HL-60/S4 treated with phorbol 12-myristate 13-acetate at 8.2 ng/mL for 4 days and 3 days (cell line): ENCODE measurements at regions not wholly inside any gene's neighbourhood (a gene's known extent, or its start where the extent isn't known, plus 50 kb on each side); places are given as distances from the start of the nearest gene placed in this dataset.

ENCODE experiments used
- in situ Hi-C: fragments of 300-500 bp; cut with MboI; formaldehyde crosslinking; loops from 2 replicates; pipeline ENCODE4 v1.15.0; 2022; ENCODE audit warnings: low sequenced_read_pairs

GRCh38 chr1:185646202-185646683 is 87.9 kb upstream of the HMCN1 start:
- in situ Hi-C loops: no loop called here

- in situ Hi-C loops: no loop called here
Observed at GRCh38 chr1:185645686-185646085, 88.5 kb upstream of the HMCN1 start.

DNA sequence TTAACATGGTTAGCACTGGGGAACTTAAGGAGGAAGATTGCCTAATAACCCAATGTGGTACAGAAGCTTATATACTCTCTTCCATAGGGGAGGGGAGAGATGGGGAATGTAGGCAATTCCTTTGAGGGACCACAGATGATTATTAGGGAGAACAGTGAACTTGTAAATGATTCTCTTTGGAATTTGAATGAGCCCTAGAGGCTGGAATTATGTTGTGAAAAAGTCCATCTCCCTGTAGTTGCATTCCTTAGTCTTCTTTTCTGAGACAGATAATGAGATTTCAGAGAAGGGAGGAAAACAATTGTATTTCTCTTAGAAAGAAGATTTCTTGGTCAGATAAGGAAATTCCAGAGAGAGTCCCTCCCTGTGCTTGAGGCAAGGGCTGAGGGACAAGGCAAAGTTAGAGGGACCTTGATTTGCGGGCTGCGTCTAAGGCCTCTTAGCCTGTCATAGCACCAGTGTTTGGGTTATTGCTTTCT is 89.0 kb upstream of the HMCN1 start:
- in situ Hi-C loops: no loop called here

DNA sequence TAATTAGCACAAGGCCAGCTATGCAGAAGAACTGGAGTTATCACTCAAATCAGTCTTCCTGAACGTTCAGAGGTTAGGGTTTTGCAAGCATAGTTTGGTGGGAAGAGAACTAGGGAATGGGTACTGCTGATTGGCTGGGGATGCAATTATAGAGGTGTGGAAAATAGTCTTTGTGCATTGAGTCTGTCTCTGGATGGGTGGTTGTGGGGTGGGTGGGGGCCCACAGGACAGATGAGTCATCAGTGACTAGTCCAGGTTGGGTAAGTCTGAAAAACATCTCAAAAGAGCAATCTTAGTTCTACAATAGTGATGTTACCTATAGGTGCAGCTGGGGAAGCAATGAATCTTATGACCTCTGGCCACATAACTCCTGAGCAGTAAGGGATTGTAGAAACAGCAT is 89.7 kb upstream of the HMCN1 start:
- in situ Hi-C loops: no loop called here

- in situ Hi-C loops: no loop called here
Observed at GRCh38 chr1:185636848-185637247, 97.3 kb upstream of the HMCN1 start.

DNA sequence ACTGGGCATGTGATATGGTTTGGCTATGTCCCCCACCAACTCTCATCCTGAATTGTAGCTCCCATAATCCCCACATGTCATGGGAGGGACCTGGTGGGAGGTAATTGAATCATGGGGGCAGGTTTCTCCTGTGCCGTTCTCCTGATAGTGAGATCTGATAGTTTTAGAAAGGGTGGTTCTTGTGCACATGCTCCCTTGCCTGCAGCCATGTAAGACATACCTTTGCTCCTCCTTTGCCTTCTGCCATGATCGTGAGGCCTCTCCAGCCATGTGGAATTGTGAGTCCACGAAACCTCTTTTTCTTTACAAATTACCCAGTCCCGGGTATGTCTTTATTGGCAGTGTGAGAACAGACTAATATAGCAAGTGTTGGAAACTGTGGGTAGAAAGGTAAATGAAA is 99.5 kb upstream of the HMCN1 start:
- in situ Hi-C loops: no loop called here

DNA sequence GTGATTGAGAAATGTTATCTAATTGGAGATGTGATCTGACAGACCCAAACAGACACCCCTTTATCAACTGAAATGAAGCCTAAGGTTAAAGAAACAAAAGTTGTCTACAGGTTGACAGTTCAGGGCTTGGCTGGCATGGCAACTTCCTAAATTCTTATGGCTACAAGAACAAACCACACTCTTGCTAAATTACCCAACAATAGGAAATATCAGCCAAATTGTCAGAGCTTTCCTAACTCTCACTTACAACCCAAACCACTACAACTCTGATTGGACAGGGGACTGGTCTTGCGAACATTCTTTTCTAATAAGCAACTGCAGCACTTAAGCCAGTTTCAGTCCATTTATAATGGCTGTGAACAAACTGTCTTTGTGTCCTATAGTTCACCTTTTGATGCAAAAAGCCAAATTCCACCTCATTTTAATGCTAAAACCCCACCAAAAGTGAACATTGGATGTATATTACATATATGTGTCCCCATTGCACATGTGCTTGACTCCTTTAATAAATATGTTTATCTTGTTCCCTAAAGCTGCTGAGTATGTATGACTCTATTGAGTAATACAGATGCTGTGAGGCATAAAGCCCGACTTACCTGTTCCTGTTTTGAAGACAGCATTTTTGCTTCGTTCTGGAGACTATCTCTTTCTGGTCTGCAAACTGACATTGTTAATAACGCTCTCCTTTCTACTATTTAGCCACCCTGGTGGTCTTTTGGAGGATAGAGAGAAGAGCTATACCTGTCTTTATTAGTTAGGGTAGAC is 101.3 kb upstream of the HMCN1 start:
- in situ Hi-C loops: no loop called here

GRCh38 chr1:185631843-185632242 is 102.3 kb upstream of the HMCN1 start:
- in situ Hi-C loops: no loop called here

DNA sequence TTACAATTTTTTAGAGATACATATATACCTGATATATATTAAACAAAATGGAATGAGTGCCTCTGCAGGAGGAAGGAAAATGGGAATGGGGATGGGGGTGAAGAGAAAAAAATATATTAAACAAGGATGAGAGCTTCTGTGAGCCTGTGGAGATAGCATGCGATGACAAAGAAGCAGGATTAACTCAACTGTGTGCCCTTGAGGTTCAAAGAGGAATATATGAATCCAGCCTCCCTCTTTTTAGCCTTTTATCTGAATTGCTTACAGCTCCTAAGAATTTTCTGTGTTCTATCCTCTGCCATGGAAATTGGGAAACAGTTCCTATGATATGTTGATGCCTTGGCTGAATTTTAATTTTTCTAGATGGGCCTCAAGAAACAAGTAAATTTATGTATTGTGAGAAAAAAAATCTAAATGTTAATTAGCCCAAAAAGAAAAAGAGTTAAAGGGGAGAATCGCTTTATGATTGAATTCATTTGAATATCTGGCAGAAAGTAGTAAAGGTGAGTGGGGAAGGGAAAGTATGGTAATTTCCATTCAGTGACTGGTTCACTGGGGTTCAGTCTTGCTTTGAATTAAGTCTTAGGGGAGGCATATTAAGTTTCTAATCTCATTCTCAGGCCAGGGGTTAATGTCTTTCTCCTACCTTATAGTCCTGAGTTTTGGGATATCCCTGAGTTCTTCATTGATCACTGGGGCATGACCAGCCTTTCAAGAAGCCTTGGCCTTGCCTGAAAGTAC is 106.3 kb upstream of the HMCN1 start:
- in situ Hi-C loops: no loop called here

GRCh38 chr1:185627171-185627570 is 107.0 kb upstream of the HMCN1 start:
- in situ Hi-C loops: no loop called here

- in situ Hi-C loops: no loop called here
Observed at GRCh38 chr1:185626344-185626743, 107.8 kb upstream of the HMCN1 start.

GRCh38 chr1:185610954-185611353 is 123.2 kb upstream of the HMCN1 start:
- in situ Hi-C loops: no loop called here

DNA sequence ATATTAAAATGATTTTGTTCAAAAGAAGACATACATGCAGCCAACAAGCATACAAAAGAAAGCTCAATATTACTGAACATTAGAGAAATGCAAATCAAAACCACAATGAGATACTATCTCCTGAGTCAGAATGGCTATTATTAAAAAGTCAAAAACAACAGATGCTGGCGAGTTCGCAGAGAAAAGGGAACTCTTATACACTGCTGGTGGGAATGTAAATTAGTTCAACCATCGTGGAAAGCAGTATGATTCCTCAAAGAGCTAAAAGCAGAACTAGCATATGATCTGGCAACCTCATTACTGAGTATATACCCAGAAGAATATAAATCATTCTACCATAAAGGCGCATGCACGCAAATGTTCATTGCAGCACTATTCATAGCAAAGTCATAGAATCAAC is 126.0 kb upstream of the HMCN1 start:
- in situ Hi-C loops: no loop called here

DNA sequence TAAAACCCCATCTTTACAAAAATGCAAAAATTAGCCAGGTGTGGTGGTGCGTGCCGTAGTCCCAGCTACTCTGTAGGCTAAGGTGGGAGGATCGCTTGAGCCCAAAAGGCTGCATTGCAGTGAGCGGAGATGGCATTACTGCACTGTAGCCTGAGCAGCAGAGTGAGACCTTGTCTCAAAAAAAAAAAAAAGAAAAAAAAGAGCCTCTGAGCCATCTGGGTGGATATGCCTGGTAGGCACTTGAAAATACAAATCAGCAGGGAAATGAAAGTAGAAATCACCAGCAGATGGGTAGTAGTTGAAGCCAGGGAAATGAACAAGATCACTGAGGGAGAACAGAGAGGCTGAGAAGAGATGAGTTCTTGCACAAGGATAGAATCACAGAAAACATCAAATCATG is 131.0 kb upstream of the HMCN1 start:
- in situ Hi-C loops: no loop called here

DNA sequence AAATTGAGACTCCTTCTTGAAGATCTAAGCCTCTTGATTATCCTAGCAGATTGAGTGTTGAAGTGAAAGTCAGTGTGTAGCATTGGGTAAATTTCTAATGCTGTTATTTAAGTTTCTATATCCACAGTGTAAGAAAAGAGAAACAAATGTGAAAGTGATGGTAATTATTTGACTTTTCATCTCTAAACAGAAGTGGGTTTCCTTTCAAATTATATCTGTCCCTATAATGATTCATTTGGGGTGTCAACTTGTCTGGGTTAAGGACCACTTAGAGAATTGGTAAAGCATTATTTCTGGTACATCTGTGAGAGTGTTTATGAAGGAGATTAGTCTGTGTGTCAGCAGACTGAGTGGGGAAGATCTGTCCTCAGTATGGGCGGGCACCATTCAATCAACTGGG is 133.0 kb upstream of the HMCN1 start:
- in situ Hi-C loops: no loop called here

DNA sequence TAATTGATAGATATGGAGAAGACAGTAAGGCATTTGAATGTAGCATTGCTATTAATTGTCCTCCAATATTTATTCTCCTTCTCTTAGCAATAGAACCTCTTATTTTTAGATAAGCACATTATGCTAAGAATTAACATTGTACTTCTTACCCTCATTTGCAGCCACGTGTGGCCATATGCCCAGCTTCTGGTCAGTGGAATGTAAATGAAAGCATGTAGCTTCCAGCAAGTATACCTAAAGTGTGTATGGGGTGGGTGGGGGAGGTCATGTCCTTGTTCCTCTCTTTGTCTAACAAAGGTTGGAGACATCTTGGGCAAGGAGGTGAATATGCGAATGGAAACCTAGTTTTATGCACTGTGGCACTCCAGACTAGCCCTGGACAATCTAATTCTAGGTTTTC is 133.6 kb upstream of the HMCN1 start:
- in situ Hi-C loops: no loop called here

GRCh38 chr1:185598332-185598731 is 135.9 kb upstream of the HMCN1 start:
- in situ Hi-C loops: no loop called here

DNA sequence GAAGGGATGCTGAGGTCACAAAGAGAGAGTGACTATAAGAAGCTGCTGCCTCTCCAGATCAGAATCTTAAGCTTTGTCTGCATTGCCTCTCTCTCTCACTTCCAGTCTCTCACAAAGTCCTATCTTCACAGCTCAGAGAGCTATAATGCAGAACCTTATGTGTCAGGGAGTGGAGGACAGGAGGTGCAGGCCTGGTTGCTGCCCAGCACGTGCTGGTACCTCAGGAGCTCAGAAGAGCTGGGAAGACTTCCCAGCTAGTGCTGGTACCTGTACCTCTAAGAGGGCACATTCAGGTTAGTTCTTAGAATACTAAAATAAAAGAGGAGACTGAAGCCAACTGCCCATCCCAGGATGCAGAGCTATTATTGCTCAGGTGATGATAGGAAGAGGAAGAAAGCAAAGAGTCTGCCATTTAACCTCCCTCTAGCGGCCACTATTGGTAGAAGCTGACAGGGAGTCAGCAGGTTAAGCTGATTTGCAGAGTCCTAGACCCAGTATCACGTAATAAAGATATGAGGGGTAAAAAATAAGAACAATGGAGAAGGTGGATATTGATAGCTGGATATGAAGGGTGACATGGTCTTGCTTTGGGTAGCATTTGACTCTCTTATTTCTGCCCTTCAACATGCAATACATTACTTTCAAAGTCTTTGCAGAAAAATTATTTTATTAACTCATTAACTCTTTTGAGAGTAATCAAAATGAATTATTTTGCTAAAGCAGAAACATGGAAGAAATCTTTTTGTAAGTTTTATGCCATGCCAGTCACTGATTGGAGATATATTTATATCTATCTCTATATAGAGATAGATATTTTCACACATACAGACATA is 138.1 kb upstream of the HMCN1 start:
- in situ Hi-C loops: no loop called here

GRCh38 chr1:185594786-185595410 is 139.3 kb upstream of the HMCN1 start:
- in situ Hi-C loops: no loop called here

- in situ Hi-C loops: no loop called here
Observed at GRCh38 chr1:185593271-185593670, 140.9 kb upstream of the HMCN1 start.

GRCh38 chr1:185585770-185586169 is 148.4 kb upstream of the HMCN1 start:
- in situ Hi-C loops: no loop called here
